ENCODE measurements at regions not wholly inside any gene's neighbourhood (a gene's known extent, or its start where the extent isn't known, plus 50 kb on each side); places are given as distances from the start of the nearest gene placed in this dataset.
"Not testable (repeated sequence)": the region's sequence is repeated elsewhere in the genome, so short reads cannot be mapped to it uniquely, and the experiment has no call there.

DNA sequence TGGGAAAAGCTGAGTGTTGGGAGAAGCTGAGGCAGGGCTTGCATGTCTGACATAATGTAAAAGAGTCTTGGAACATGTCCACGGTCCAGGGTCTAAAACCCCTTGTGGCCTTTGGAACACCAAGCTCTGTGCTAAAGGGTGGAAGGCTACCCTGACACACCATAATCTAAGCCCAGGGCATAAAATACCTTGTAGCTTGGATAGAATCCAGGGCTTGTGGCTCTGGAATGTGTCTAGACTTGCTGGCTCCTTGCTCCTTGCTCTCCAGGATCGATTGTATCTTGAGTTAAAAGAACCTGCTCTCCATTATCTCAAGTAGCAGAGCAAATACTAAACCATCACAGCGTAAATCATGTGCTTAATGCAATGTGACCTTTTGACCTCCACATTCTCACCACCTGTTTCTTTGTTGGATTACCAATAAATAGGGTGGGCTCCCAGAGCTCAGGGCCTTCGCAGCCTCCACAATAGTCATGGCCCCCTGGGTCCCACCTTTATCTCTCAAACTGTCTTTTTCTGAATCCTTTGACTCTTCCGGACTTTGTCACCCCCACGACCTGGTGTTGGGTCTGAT lies 232.6 kb upstream of the CHORDC1 start:
- TF ChIP-seq POLR2A (IDR thresholded peaks at IDR 0.05), result not testable (repeated sequence)
- TF ChIP-seq, protein P1, sequence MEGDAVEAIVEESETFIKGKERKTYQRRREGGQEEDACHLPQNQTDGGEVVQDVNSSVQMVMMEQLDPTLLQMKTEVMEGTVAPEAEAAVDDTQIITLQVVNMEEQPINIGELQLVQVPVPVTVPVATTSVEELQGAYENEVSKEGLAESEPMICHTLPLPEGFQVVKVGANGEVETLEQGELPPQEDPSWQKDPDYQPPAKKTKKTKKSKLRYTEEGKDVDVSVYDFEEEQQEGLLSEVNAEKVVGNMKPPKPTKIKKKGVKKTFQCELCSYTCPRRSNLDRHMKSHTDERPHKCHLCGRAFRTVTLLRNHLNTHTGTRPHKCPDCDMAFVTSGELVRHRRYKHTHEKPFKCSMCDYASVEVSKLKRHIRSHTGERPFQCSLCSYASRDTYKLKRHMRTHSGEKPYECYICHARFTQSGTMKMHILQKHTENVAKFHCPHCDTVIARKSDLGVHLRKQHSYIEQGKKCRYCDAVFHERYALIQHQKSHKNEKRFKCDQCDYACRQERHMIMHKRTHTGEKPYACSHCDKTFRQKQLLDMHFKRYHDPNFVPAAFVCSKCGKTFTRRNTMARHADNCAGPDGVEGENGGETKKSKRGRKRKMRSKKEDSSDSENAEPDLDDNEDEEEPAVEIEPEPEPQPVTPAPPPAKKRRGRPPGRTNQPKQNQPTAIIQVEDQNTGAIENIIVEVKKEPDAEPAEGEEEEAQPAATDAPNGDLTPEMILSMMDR (IDR thresholded peaks at IDR 0.05), result not testable (repeated sequence)
